ENCODE measurements at regions not wholly inside any gene's neighbourhood (a gene's known extent, or its start where the extent isn't known, plus 50 kb on each side); places are given as distances from the start of the nearest gene placed in this dataset.

GRCh38 chr1:212190169-212190568, 95.0 kb upstream of the PPP2R5A start:
- no peak for DNase-seq (ENCODE audit: low spot score)

DNA sequence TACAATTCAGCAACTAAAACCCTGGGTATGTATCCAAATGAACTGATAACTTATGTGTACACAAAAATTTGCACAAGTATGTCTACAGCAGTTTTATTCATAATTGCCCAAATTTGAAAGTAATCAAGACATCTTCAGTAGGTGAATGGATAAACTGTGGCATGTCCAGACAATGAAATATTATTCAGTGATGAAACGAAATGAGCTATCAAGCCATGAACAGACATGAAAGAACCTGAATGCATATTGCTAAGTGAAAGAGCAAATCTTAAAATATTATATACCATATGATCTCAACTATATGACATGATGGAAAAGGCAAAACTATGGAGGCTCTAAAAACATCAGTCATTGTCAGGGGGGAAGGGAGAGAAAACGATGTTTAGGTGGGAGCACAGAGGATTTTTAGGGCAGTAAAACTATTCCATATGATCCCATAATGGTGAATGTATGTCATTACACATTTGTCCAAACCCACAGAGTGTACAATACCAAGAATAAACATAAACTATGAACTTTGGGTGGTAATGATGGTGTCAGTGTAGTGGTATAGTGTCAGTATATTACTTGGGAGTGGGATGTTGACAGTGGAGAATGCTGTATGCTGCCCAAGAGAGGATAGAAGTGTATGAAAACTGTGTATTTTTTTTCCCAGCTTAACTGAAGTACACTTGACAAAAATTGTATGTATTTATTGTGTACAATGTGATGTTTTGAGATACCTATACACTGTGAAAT, 92.8 kb upstream of the PPP2R5A start:
- DNase-seq (ENCODE audit: low spot score): no peak

GRCh38 chr1:212196355-212196754, 88.9 kb upstream of the PPP2R5A start:
- DNase-seq (ENCODE audit: low spot score): no peak

DNA sequence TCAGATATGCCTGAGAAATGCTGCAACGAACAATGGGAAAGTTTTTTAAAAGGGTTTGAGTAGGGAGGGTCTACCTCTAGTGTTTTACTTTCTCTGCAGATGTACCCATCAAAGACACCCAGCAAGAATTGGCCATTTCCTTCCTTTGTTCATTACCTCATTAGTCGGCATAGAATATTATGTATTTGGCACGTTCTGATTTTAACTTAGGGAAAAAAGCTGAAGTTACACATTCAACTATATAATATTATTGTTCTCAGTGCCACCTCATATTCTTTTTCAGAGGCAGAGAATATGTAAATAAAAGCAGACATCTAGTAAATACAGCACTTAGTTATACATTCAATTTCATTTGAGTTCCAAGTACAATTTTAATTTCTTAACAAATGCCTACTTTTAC, 83.7 kb upstream of the PPP2R5A start:
- no peak for DNase-seq (ENCODE audit: low spot score)

- DNase-seq (ENCODE audit: low spot score): no peak
Measured at GRCh38 chr1:212203630-212204029, 81.6 kb upstream of the PPP2R5A start.

GRCh38 chr1:212205006-212205405, 80.2 kb upstream of the PPP2R5A start:
- DNase-seq (ENCODE audit: low spot score): no peak

DNA sequence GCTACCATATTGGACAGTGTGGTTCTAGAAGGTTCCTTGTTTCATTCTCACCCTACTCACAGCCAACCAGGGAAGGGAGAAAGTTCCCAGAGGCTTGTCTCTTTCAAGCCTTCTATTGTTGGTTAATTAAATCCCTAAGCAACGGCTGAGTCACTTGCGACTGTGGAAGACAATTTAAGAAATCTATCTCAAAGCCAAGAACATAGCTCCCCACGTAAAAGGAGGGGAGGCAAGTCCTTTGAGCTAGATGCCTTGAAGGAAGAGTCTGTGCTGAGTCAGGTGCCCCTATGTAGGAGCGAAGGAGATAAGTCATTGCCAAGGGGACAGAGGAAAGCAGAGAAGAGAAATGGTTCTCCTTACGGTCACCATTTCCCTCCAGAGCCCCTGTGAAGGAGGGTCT, 79.4 kb upstream of the PPP2R5A start:
- no peak for DNase-seq (ENCODE audit: low spot score)

DNA sequence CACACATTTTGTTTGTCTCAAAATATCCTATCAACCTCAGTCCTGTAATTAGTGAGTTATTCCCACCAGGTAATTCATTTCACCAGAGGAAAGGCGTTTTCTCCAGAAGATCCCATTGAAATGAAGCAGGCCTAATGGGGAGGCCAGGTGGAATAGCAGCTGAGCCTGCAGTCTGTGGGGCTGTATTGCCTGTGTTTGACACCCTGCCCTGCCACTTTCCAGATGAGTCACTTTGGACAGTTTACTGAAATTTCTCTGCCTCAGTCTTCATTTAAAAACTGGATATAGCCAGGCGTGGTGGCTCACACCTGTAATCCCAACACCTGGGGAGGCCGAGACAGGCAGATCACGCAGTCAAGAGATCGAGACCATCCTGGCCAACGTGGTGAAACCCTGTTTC, 78.1 kb upstream of the PPP2R5A start:
- DNase-seq (ENCODE audit: low spot score): no peak

DNA sequence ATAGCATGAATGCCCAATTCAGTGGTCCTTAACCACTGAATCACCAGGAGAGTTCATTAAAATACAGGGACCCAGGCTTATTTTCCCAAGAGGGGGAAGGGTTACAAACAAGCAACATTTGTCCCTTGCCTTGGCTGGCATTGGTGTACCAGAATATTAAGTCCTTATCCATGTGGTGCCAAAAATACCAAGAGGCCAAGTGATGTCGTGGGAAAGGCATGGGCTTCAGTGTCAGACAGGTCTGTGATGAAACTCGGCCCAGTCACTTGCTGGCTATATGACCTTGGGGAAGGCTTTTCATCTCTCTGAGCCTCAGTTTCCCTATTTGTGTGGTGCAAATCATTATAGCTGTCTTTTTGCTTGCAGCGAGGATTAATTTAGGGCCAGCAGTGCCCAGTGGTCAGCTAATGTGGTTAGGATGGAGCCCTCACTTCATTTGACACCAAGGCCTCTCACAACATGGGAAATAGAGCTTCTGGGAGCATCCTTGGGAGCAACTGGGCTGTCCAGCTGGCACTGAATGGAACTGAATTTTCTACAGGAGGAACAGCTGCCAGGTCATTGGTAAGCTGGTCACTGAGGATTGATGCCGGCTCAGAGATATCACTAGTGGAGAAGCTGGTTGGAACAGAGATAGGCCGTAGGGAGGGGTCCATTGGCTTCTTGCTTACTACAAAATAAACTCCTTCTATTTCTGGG, 77.2 kb upstream of the PPP2R5A start:
- DNase-seq (ENCODE audit: low spot score): no peak

GRCh38 chr1:212208978-212209644, 76.1 kb upstream of the PPP2R5A start:
- no peak for DNase-seq (ENCODE audit: low spot score)

DNA sequence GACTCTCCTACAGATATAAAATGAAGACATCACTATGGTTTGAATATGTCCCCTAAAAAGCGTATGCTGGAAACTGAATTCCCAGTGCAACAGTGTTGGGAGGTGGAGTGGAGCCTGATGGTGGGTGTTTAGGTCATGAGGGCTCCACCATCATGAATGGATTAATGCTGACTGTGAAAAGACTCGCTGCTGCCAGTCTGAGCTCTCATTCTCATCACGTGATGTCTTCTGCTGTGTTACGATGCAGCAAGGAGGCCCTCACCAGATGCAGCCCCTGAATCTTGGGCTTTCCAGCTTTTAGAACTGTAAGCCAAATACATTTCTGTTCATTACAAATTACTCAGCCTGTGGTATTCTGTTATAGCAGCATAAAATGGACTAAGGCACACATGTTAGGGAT, 73.8 kb upstream of the PPP2R5A start:
- DNase-seq (ENCODE audit: low spot score): no peak

GRCh38 chr1:212212343-212212742, 72.9 kb upstream of the PPP2R5A start:
- DNase-seq (ENCODE audit: low spot score): no peak

GRCh38 chr1:212212906-212213305, 72.3 kb upstream of the PPP2R5A start:
- DNase-seq (ENCODE audit: low spot score): no peak

GRCh38 chr1:212213784-212214183, 71.4 kb upstream of the PPP2R5A start:
- no peak for DNase-seq (ENCODE audit: low spot score)

GRCh38 chr1:212214325-212214724, 70.9 kb upstream of the PPP2R5A start:
- DNase-seq (ENCODE audit: low spot score): no peak

GRCh38 chr1:212215910-212216309, 69.3 kb upstream of the PPP2R5A start:
- no peak for DNase-seq (ENCODE audit: low spot score)

GRCh38 chr1:212217633-212218032, 67.6 kb upstream of the PPP2R5A start:
- no peak for DNase-seq (ENCODE audit: low spot score)

GRCh38 chr1:212218065-212218464, 67.1 kb upstream of the PPP2R5A start:
- no peak for DNase-seq (ENCODE audit: low spot score)

- DNase-seq (ENCODE audit: low spot score): no peak
Measured at GRCh38 chr1:212218911-212219310, 66.3 kb upstream of the PPP2R5A start.

- no peak for DNase-seq (ENCODE audit: low spot score)
Measured at GRCh38 chr1:212219679-212220463, 65.3 kb upstream of the PPP2R5A start.

DNA sequence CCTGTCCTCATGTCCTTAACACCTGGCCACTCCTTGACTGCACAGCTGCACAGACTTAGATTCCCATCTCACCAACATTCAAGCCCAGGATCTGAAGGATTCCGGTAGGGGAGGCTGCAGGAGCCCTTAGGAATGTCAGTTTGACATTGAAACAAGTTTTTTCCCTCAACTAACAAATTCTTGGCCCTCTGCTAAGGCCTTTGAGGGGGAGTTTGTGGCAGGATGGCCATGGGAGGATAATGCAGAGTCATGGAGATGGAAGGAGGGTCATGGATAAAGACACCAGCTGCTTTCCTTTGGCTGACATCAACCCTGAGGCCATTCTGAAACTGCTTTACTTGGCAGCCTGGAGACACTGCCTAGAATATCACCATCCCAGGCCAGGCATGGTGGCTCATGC, 63.4 kb upstream of the PPP2R5A start:
- DNase-seq (ENCODE audit: low spot score): no peak

DNA sequence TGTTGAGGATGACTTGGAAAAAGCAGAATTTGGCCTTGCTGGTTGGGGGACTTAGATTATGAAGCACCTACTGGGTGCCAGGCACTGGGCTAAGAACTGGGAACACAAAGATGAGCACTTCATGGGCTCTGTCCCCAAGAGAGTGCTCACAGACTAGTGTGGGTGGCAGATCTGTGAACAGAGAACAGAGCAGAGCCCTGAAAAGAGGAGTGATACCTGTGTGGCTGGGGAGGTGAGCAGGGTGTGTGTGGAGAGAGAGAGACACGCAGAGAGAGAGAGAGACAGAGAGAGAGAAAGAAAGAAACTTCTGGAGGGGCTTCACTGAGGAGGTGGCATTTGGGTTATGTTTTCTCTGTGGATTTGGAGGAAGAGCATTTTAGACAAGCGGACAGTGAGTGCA, 61.1 kb upstream of the PPP2R5A start:
- DNase-seq (ENCODE audit: low spot score): no peak
